Left hindlimb (tissue), 1 donor: ENCODE measurements at regions not wholly inside any gene's neighbourhood (a gene's known extent, or its start where the extent isn't known, plus 50 kb on each side); places are given as distances from the start of the nearest gene placed in this dataset.
"Not testable (repeated sequence)": the region's sequence is repeated elsewhere in the genome, so short reads cannot be mapped to it uniquely, and the experiment has no call there.

Source experiments
- DNase-seq: peaks from one replicate; pipeline ENCODE4 v3.0.0-alpha.2; 2018

GRCh38 chr7:25456467-25457171 lies 228.3 kb upstream of the NPVF start:
- DNase-seq: no peak

GRCh38 chr7:25459057-25459456 lies 230.8 kb upstream of the NPVF start:
- DNase-seq: no peak

GRCh38 chr7:25460433-25460832 lies 232.1 kb upstream of the NPVF start:
- DNase-seq: no peak

GRCh38 chr7:25469669-25470068 lies 241.4 kb upstream of the NPVF start:
- no peak for DNase-seq

GRCh38 chr7:25476863-25477499 lies 248.7 kb upstream of the NPVF start:
- no peak for DNase-seq

- not testable (repeated sequence) for DNase-seq
Measured at GRCh38 chr7:25478221-25478620, 249.9 kb upstream of the NPVF start.

- DNase-seq: no peak
Measured at GRCh38 chr7:25478925-25479324, 250.6 kb upstream of the NPVF start.

- no peak for DNase-seq
Measured at GRCh38 chr7:25481891-25482290, 253.6 kb upstream of the NPVF start.

- no peak for DNase-seq
Measured at GRCh38 chr7:25482631-25483030, 254.3 kb upstream of the NPVF start.

- DNase-seq: no peak
Measured at GRCh38 chr7:25485026-25485425, 256.7 kb upstream of the NPVF start.

- DNase-seq: no peak
Measured at GRCh38 chr7:25486656-25487055, 258.4 kb upstream of the NPVF start.

GRCh38 chr7:25493805-25494366 lies 265.6 kb upstream of the NPVF start:
- DNase-seq: no peak

- no peak for DNase-seq
Measured at GRCh38 chr7:25494896-25495295, 266.6 kb upstream of the NPVF start.

GRCh38 chr7:25495342-25496250 lies 267.3 kb upstream of the NPVF start:
- DNase-seq: no peak

GRCh38 chr7:25496476-25497368 lies 268.4 kb upstream of the NPVF start:
- no peak for DNase-seq

- no peak for DNase-seq
Measured at GRCh38 chr7:25500393-25500921, 272.2 kb upstream of the NPVF start.

- no peak for DNase-seq
Measured at GRCh38 chr7:25503306-25503705, 275.0 kb upstream of the NPVF start.

- DNase-seq: no peak
Measured at GRCh38 chr7:25512061-25512687, 283.9 kb upstream of the NPVF start.

- DNase-seq: no peak
Measured at GRCh38 chr7:25515633-25516275, 287.5 kb upstream of the NPVF start.

GRCh38 chr7:25517906-25518305 lies 289.6 kb upstream of the NPVF start:
- no peak for DNase-seq

- DNase-seq: no peak
Measured at GRCh38 chr7:25520017-25520416, 291.7 kb upstream of the NPVF start.
